ENCODE measurements at regions not wholly inside any gene's neighbourhood (a gene's known extent, or its start where the extent isn't known, plus 50 kb on each side); places are given as distances from the start of the nearest gene placed in this dataset.

- no peak overlapping the region for H3K4me2 ChIP-seq (ENCODE audit: insufficient read depth in 1 of 2, low read depth in 2 of 2, low read length in 2 of 2)
- no peak overlapping the region for H2BK120ac ChIP-seq (replicated peaks; ENCODE audit: low read depth, low read length)
- H3K4me3 ChIP-seq (ENCODE audit: extremely low read depth in 1 of 4, insufficient read depth in 2 of 4, low read depth in 3 of 4, low read length in 4 of 4): no peak overlapping the region
- DNase-seq (ENCODE audit: low read depth in 1 of 2, low spot score in 2 of 2) (no peak), FAIRE-seq (no peak)
- no peak overlapping the region for H2BK5ac ChIP-seq (ENCODE audit: low read depth, low read length)
- H3K9ac ChIP-seq (replicated peaks in 1 of 4; ENCODE audit: extremely low read depth in 1 of 4, low read depth in 3 of 4, low read length in 3 of 4): no peak overlapping the region
- no peaks in the 10 kb centered on the region for H4K20me1 ChIP-seq (replicated peaks in 1 of 2; ENCODE audit: control insufficient read depth in 1 of 2, insufficient read depth in 2 of 2, low read length in 2 of 2)
- H2AFZ ChIP-seq (ENCODE audit: low read length): 0 out of 2 replicates have a peak overlapping the region, but pooled peaks have one; percentile 30
- no peaks in the 10 kb centered on the region; the same call in 1 of the 2 replicates for H3K23me2 ChIP-seq (ENCODE audit: low read depth, low read length)
- H3K14ac ChIP-seq (ENCODE audit: insufficient read length): no peak overlapping the region
- CTCF ChIA-PET (ENCODE audit: partially characterized antibody): no interaction called here
- no peaks in the 10 kb centered on the region for H3K9me3 ChIP-seq (ENCODE audit: insufficient read depth in 2 of 2, low read depth in 1 of 2, low read length in 1 of 2)
- no peak overlapping the region for H3K27ac ChIP-seq (ENCODE audit: low read depth, low read length)
- no peak overlapping the region for H3K18ac ChIP-seq (ENCODE audit: extremely low read depth, low read length)
- H2AK5ac ChIP-seq (ENCODE audit: low read depth, low read length): no peak overlapping the region
- peaks cover 0 to 16% (median 2%) of the 10 kb centered on the region in 4 experiments; a peak in 5 of 7 replicates for H3K4me1 ChIP-seq (replicated peaks in 1 of 4; ENCODE audit: control insufficient read depth in 3 of 4, insufficient read depth in 4 of 4, low read length in 3 of 4)
- POLR2A ChIA-PET (ENCODE audit: partially characterized antibody): no interaction called here
- no peak overlapping the region for H3K23ac ChIP-seq (ENCODE audit: insufficient read length)
- H4K8ac ChIP-seq (ENCODE audit: extremely low read depth, insufficient read depth, low read length): no peak overlapping the region
- no peaks in the 10 kb centered on the region for H3K79me1 ChIP-seq (ENCODE audit: low read depth, low read length)
- no peak overlapping the region for H2BK20ac ChIP-seq (ENCODE audit: low read length)
- no peak overlapping the region for H2BK12ac ChIP-seq (ENCODE audit: low read depth, low read length)
- no peak overlapping the region for H3K56ac ChIP-seq (replicated peaks; ENCODE audit: insufficient read length, low read depth, low read length)
- H2BK15ac ChIP-seq (ENCODE audit: low read length): no peak overlapping the region
- H3K4ac ChIP-seq (replicated peaks; ENCODE audit: insufficient read length, low read depth, low read length): no peak overlapping the region
- WGBS, 2 experiments (ENCODE audit: extremely low coverage in 1 of 2, insufficient coverage in 1 of 2, insufficient read length in 1 of 2, insufficient replicate concordance in 2 of 2, low coverage in 1 of 2, low lambda C conversion rate in 2 of 2, missing lambda C conversion rate in 1 of 2): 82% methylated on average over 2 of the region's 2 CpGs; no CpG with 5 or more reads in 1 of the 2 experiments
- no peaks in the 10 kb centered on the region for H3K27me3 ChIP-seq (replicated peaks in 1 of 4; ENCODE audit: control insufficient read depth in 3 of 4, extremely low read depth in 1 of 4, insufficient read depth in 3 of 4, low read length in 3 of 4)
- H4K5ac ChIP-seq (ENCODE audit: insufficient read length, low read depth, low read length): no peak overlapping the region
- no peaks in the 10 kb centered on the region for H3K36me3 ChIP-seq (ENCODE audit: control insufficient read depth in 2 of 4, insufficient read depth in 4 of 4, low read length in 3 of 4)
- H3K79me2 ChIP-seq (ENCODE audit: control insufficient read depth in 1 of 2, insufficient read depth in 2 of 2, low read length in 2 of 2): no peaks in the 10 kb centered on the region
- H4K91ac ChIP-seq (replicated peaks; ENCODE audit: insufficient read length, low read length): no peak overlapping the region
- no peak for TF ChIP-seq EZH2 (IDR thresholded peaks at IDR 0.05; ENCODE audit: low read depth, low read length, severe bottlenecking)
- TF ChIP-seq TBP (IDR thresholded peaks at IDR 0.05; ENCODE audit: low read depth, low read length): no peak
- no peak for TF ChIP-seq RAD21 (IDR thresholded peaks at IDR 0.05 in 1 of 2, conservative IDR thresholded peaks at IDR 0.05 in 1 of 2; ENCODE audit: low read depth in 2 of 2, low read length in 2 of 2)
- no peak for TF ChIP-seq TCF12 (IDR thresholded peaks at IDR 0.05; ENCODE audit: low read depth, low read length)
- no peak for TF ChIP-seq EP300 (IDR thresholded peaks at IDR 0.05; ENCODE audit: borderline replicate concordance in 1 of 2, low read depth in 2 of 2, low read length in 2 of 2)
- TF ChIP-seq SIX5 (IDR thresholded peaks at IDR 0.05; ENCODE audit: low read depth, low read length): no peak
- no peak for TF ChIP-seq CHD2 (IDR thresholded peaks at IDR 0.05; ENCODE audit: low read length)
- no peak for TF ChIP-seq USF2 (IDR thresholded peaks at IDR 0.05; ENCODE audit: low read length)
- TF ChIP-seq E2F6 (IDR thresholded peaks at IDR 0.05): no peak
- no peak for TF ChIP-seq PHF8 (conservative IDR thresholded peaks at IDR 0.05; ENCODE audit: low read depth, low read length)
- no peak for TF ChIP-seq JUND (IDR thresholded peaks at IDR 0.05; ENCODE audit: low read length)
- no peak for TF ChIP-seq MAFK (IDR thresholded peaks at IDR 0.05; ENCODE audit: low read depth, low read length)
- no peak for TF ChIP-seq CBX5 (IDR thresholded peaks at IDR 0.05; ENCODE audit: low read depth, low read length)
These were observed 1278.6 kb downstream of the PCDH7 start for GRCh38 chr4:31998807-31999206.
